Smooth muscle cell (in vitro differentiated cells): ENCODE measurements at regions not wholly inside any gene's neighbourhood (a gene's known extent, or its start where the extent isn't known, plus 50 kb on each side); places are given as distances from the start of the nearest gene placed in this dataset.

Experiments used
- DNase-seq: peaks from one replicate; lab custom pipeline; 2025; ENCODE audit not compliant: unreplicated experiment; lab: John Stamatoyannopoulos, UW
- H2AFZ ChIP-seq: fragments of 200-600 bp; sonication (generic); 2 replicates; pipeline ENCODE4 v1.6.0; 2016; ENCODE audit warnings: antibody characterized with exemption, low read depth, mild to moderate bottlenecking
- H3F3A ChIP-seq: fragments of 200-600 bp; sonication (generic); 2 replicates; pipeline ENCODE4 v1.6.0; 2017; ENCODE audit warnings: antibody characterized with exemption, low read depth
- H3K27ac ChIP-seq: fragments of 200-600 bp; sonication (generic); 2 replicates; pipeline ENCODE4 v1.5.1; 2016; ENCODE audit warnings: low read depth, mild to moderate bottlenecking
- H3K27me3 ChIP-seq: fragments of 200-600 bp; sonication (generic); 2 replicates; pipeline ENCODE4 v1.6.1; 2016; ENCODE audit warnings: low read depth, mild to moderate bottlenecking
- H3K36me3 ChIP-seq: fragments of 200-600 bp; sonication (generic); 2 replicates; pipeline ENCODE4 v1.5.1; 2016; ENCODE audit warnings: low read depth
- H3K4me1 ChIP-seq: fragments of 200-600 bp; sonication (generic); 2 replicates; pipeline ENCODE4 v1.5.1; 2016; ENCODE audit warnings: low read depth
- H3K4me2 ChIP-seq: fragments of 200-600 bp; sonication (generic); 2 replicates; pipeline ENCODE4 v1.6.0; 2016; ENCODE audit warnings: mild to moderate bottlenecking
- H3K4me3 ChIP-seq: fragments of 200-600 bp; sonication (generic); 2 replicates; pipeline ENCODE4 v1.5.1; 2016; ENCODE audit warnings: mild to moderate bottlenecking
- H3K79me2 ChIP-seq: fragments of 200-600 bp; sonication (generic); 2 replicates; pipeline ENCODE4 v1.6.0; 2016; ENCODE audit warnings: low read depth, mild to moderate bottlenecking
- H3K9ac ChIP-seq: fragments of 200-600 bp; sonication (generic); 2 replicates; pipeline ENCODE4 v1.6.0; 2016; ENCODE audit warnings: low read depth
- H3K9me3 ChIP-seq: fragments of 200-600 bp; sonication (generic); replicated peaks from 2 replicates; pipeline ENCODE4 v1.5.1; 2016; ENCODE audit warnings: low read depth
- H4K20me1 ChIP-seq: fragments of 200-600 bp; sonication (generic); 2 replicates; pipeline ENCODE4 v1.6.0; 2016; ENCODE audit warnings: low read depth
- WGBS: methylation state at CpG from one replicate; pipeline ENCODE4 v1.1.7; 2016; ENCODE audit warnings: low lambda C conversion rate; 5-methylcytosine and 5-hydroxymethylcytosine counted together
- TF ChIP-seq, protein P1 (sequence below): fragments of 200-600 bp; sonication (generic); IDR thresholded peaks from 2 replicates; pipeline ENCODE4 v1.5.1; 2017; ENCODE audit warnings: borderline replicate concordance, mild to moderate bottlenecking, antibody characterized with exemption; ENCODE audit not compliant: insufficient read depth, poor library complexity, severe bottlenecking

DNA sequence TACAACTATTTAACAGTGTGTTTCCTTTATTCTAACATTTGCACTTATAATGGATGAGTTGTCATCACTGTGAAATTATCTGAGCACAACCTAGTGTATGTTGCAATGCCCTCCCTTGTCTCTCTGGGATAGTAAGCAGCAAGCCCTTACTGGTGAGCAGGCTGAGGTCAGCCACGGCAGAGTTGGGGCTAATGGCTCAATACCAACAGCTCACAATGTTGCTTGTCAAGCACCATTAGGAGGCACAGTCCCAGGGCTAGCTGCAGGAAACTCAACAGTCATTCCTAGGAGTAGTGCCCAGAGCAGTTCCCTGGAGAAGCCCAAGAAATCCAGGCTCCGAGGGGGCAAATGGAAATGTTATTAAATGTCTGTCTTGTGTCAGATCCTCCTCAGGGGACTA, 858.4 kb downstream of the GRID1 start:
- Histone ChIP-seq H3K4me3 (no peak overlapping the region), H3K9me3 (no peaks in the 10 kb centered on the region), H3K27ac (no peak overlapping the region), H2AFZ (no peak overlapping the region), H3F3A (no peaks in the 10 kb centered on the region), H4K20me1 (no peaks in the 10 kb centered on the region), H3K27me3 (no peaks in the 10 kb centered on the region), H3K4me1 (no peaks in the 10 kb centered on the region), H3K36me3 (no peaks in the 10 kb centered on the region), H3K9ac (no peak overlapping the region), H3K4me2 (no peak overlapping the region), H3K79me2 (no peaks in the 10 kb centered on the region)
- DNase-seq, result no peak
- WGBS, result 81% methylated on average over 2 of the region's 2 CpGs
- TF ChIP-seq, protein P1, sequence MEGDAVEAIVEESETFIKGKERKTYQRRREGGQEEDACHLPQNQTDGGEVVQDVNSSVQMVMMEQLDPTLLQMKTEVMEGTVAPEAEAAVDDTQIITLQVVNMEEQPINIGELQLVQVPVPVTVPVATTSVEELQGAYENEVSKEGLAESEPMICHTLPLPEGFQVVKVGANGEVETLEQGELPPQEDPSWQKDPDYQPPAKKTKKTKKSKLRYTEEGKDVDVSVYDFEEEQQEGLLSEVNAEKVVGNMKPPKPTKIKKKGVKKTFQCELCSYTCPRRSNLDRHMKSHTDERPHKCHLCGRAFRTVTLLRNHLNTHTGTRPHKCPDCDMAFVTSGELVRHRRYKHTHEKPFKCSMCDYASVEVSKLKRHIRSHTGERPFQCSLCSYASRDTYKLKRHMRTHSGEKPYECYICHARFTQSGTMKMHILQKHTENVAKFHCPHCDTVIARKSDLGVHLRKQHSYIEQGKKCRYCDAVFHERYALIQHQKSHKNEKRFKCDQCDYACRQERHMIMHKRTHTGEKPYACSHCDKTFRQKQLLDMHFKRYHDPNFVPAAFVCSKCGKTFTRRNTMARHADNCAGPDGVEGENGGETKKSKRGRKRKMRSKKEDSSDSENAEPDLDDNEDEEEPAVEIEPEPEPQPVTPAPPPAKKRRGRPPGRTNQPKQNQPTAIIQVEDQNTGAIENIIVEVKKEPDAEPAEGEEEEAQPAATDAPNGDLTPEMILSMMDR, result no peak

DNA sequence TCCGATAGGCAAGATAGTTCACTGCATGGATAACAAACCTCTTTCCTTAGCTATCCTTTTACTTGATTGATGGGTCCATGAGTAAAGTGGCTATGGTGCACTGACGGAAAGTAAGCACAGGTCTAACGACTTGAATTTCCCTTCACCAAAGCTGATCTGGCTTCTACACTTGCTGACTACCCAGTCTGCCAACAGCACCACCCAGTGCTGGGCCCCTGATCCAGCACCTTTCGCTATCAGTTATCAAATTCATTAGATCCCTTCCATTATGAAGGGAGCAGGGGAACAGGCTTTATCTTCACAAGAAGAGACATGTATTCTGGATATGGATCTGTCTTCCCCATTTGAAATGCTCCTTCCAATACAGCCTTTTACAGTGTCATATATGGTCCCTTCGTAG, 855.9 kb downstream of the GRID1 start:
- Histone ChIP-seq H3K4me2 (no peak overlapping the region), H2AFZ (no peak overlapping the region), H4K20me1 (no peaks in the 10 kb centered on the region), H3K27ac (no peak overlapping the region), H3K4me3 (no peak overlapping the region), H3K9ac (no peak overlapping the region), H3K27me3 (no peaks in the 10 kb centered on the region), H3K9me3 (no peaks in the 10 kb centered on the region), H3K4me1 (no peaks in the 10 kb centered on the region), H3K79me2 (no peaks in the 10 kb centered on the region), H3F3A (no peaks in the 10 kb centered on the region), H3K36me3 (no peaks in the 10 kb centered on the region)
- no peak for DNase-seq
- 81% methylated on average over 5 of the region's 5 CpGs for WGBS
- TF ChIP-seq, protein P1, result no peak

DNA sequence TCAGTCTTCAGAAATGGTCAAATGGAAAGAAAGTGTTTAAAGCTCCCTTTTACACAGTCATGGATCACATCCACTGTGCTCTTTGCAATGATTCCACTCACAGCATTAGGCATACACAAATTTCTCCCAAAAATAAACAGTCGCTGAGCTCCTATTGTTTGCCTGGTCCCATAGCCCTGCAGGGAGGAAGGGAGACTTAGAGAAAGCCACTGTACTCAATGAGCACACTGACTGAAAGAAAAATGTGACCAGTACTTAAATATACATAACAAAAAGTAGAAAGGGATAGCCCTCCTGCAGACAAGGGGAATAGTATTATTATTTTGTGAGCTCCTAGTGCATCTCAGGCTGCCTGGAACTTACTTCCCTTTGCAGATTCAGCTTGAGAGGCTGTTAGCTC, 853.2 kb downstream of the GRID1 start:
- H3K36me3 ChIP-seq, result no peaks in the 10 kb centered on the region
- TF ChIP-seq, protein P1, result no peak
- 85% methylated on average over 1 of the region's 1 CpG for WGBS

DNA sequence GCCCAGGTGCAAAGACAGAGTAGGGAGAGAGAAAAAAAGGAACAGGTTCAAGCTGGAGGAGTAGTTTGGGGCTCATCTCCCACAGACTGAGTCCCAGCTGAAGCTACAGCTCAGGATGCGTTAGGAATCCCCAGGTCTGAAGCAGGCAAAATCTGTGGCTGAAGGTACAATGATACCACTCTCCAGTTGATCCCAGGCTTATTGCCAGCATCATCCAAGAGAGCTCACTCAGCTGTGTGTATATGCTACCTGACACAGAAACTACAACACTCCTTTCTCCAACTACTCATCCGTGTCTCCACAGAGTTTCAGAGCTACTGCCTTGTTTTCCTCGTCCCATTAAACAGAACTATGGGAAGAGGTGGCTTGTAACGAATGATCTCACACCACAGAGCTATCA, 851.3 kb downstream of the GRID1 start:
- Histone ChIP-seq H3K4me1 (no peaks in the 10 kb centered on the region), H3K79me2 (no peaks in the 10 kb centered on the region), H4K20me1 (no peaks in the 10 kb centered on the region), H3K4me3 (no peak overlapping the region), H3K4me2 (no peak overlapping the region), H3F3A (no peaks in the 10 kb centered on the region), H3K36me3 (no peaks in the 10 kb centered on the region), H3K9ac (no peak overlapping the region), H2AFZ (no peak overlapping the region), H3K27me3 (no peaks in the 10 kb centered on the region), H3K27ac (no peak overlapping the region), H3K9me3 (no peaks in the 10 kb centered on the region)
- no peak for DNase-seq
- WGBS, result 98% methylated on average over 4 of the region's 4 CpGs
- TF ChIP-seq, protein P1, result no peak

More for the DNA sequence above, 853.2 kb downstream of the GRID1 start:
- no peaks in the 10 kb centered on the region for H3K4me1 ChIP-seq
- H3K27me3 ChIP-seq, result no peaks in the 10 kb centered on the region
- no peak overlapping the region for H3K27ac ChIP-seq
- no peak overlapping the region for H2AFZ ChIP-seq
- H3F3A ChIP-seq, result no peaks in the 10 kb centered on the region
- no peak overlapping the region for H3K4me2 ChIP-seq
- no peak overlapping the region for H3K9ac ChIP-seq
- no peak overlapping the region for H3K4me3 ChIP-seq
- H3K9me3 ChIP-seq, result no peaks in the 10 kb centered on the region
- DNase-seq, result no peak
- no peaks in the 10 kb centered on the region for H3K79me2 ChIP-seq
- no peaks in the 10 kb centered on the region for H4K20me1 ChIP-seq
